Endothelial cell of umbilical vein (primary cell): ENCODE measurements at regions not wholly inside any gene's neighbourhood (a gene's known extent, or its start where the extent isn't known, plus 50 kb on each side); places are given as distances from the start of the nearest gene placed in this dataset.

Source experiments
- BruUV-seq: library from RNA; stranded (reverse); fragments of 400-500 nt; replicated peaks from 2 replicates; lab custom pipeline; 2021; lab: Mats Ljungman, UMichigan
- CTCF ChIA-PET: fragments of 300-600, 350-600 bp; sonication (Branson Sonifier 250); formaldehyde crosslinking; loops from one replicate; lab custom pipeline; 2021; ENCODE audit warnings: antibody characterized with exemption, inconsistent platforms; lab: Charles Lee
- POLR2A ChIA-PET: fragments of 300-600, 350-600 bp; sonication (Branson Sonifier 250); formaldehyde crosslinking; loops from one replicate; lab custom pipeline; 2021; ENCODE audit warnings: antibody characterized with exemption, inconsistent platforms; lab: Charles Lee
- DNase-seq: peaks from one replicate; pipeline ENCODE4 v3.0.0-alpha.2; 2011; ENCODE audit warnings: low read depth, low spot score
- FAIRE-seq: peaks from 2 replicates; lab custom pipeline; 2011; peaks lifted over from hg19 to GRCh38; lab: Jason Lieb, UNC
- H2AFZ ChIP-seq: 2 replicates; pipeline ENCODE4 v1.6.0; 2012; ENCODE audit warnings: low read depth, low read length, control low read depth, inconsistent platforms
- H3K27ac ChIP-seq: 2 replicates; pipeline ENCODE4 v1.5.1; 2011; ENCODE audit warnings: low read depth, mild to moderate bottlenecking, control low read depth, low read length, moderate library complexity; ENCODE audit not compliant: insufficient read depth
- H3K27me3 ChIP-seq, 2 experiments: 2 replicates each; pipeline versions ENCODE4 v1.6.0 to v1.6.1; 2011; ENCODE audit warnings: low read length in 2 of 2, mixed read lengths in 1 of 2; ENCODE audit not compliant: control insufficient read depth in 2 of 2, insufficient read depth in 2 of 2
- H3K36me3 ChIP-seq, 2 experiments: 2 replicates in 1 of 2; 3 replicates in 1 of 2; pipeline ENCODE4 v1.5.1; 2011; ENCODE audit warnings: low read length in 2 of 2, mild to moderate bottlenecking in 1 of 2, moderate library complexity in 1 of 2; ENCODE audit not compliant: control insufficient read depth in 2 of 2, insufficient read depth in 2 of 2; ENCODE audit errors: extremely low read depth in 1 of 2
- H3K4me1 ChIP-seq: 3 replicates; pipeline ENCODE4 v1.5.1; 2011; ENCODE audit warnings: mild to moderate bottlenecking, low read length; ENCODE audit not compliant: control insufficient read depth, insufficient read depth; ENCODE audit errors: extremely low read depth
- H3K4me2 ChIP-seq: 2 replicates; pipeline ENCODE4 v1.6.1; 2011; ENCODE audit warnings: low read length, control low read depth, mixed read lengths; ENCODE audit not compliant: insufficient read depth
- H3K4me3 ChIP-seq, 3 experiments: fragments of 200-600 bp in 1 of 3; sonication (generic), shearing (Covaris generic) in 1 of 3; replicated peaks in 1 of 3; 2 replicates each; pipeline ENCODE4 v1.5.1; 2011 to 2016; ENCODE audit warnings: control low read depth in 3 of 3, low read length in 3 of 3, mild to moderate bottlenecking in 2 of 3, inconsistent platforms in 1 of 3, low read depth in 1 of 3, moderate library complexity in 1 of 3; ENCODE audit not compliant: insufficient read depth in 1 of 3
- H3K79me2 ChIP-seq: 2 replicates; pipeline ENCODE4 v1.6.0; 2012; ENCODE audit warnings: low read length, inconsistent platforms; ENCODE audit not compliant: control insufficient read depth, insufficient read depth
- H3K9ac ChIP-seq: replicated peaks from 2 replicates; pipeline ENCODE3; 2011; ENCODE audit warnings: low read length, control low read depth; ENCODE audit not compliant: insufficient read depth; ENCODE audit errors: extremely low read depth
- H3K9me1 ChIP-seq: replicated peaks from 3 replicates; pipeline ENCODE4 v1.6.0; 2011; ENCODE audit warnings: mild to moderate bottlenecking, low read length; ENCODE audit not compliant: control insufficient read depth, insufficient read depth; ENCODE audit errors: extremely low read depth
- H3K9me3 ChIP-seq: replicated peaks from 2 replicates; pipeline ENCODE4 v1.5.1; 2012; ENCODE audit warnings: low read length, inconsistent platforms; ENCODE audit not compliant: control insufficient read depth, insufficient read depth
- H4K20me1 ChIP-seq: replicated peaks from 2 replicates; pipeline ENCODE3; 2011; ENCODE audit warnings: mild to moderate bottlenecking, low read length; ENCODE audit not compliant: control insufficient read depth, insufficient read depth; ENCODE audit errors: extremely low read depth
- CTCF ChIP-seq, 2 donors: IDR thresholded peaks; 1 replicate in 1 of 2; 2 replicates in 1 of 2; pipeline ENCODE4 v1.5.1; 2011; ENCODE audit warnings: low read length in 2 of 2, mild to moderate bottlenecking in 2 of 2, moderate library complexity in 2 of 2, control low read depth in 1 of 2, inconsistent platforms in 1 of 2, low read depth in 1 of 2; ENCODE audit not compliant: insufficient read depth in 1 of 2; ENCODE audit errors: extremely low read depth in 1 of 2
- EZH2 ChIP-seq: IDR thresholded peaks from 2 replicates; pipeline ENCODE4 v1.6.1; 2012; ENCODE audit warnings: borderline replicate concordance, low read depth, mild to moderate bottlenecking, moderate library complexity, low read length, inconsistent platforms; ENCODE audit not compliant: severe bottlenecking
- FOS ChIP-seq: IDR thresholded peaks from 2 replicates; pipeline ENCODE4 v1.6.1; 2011; ENCODE audit warnings: mild to moderate bottlenecking, low read length, moderate library complexity, borderline replicate concordance; ENCODE audit not compliant: insufficient read depth
- GATA2 ChIP-seq: IDR thresholded peaks from 2 replicates; pipeline ENCODE4 v1.7.0; 2011; ENCODE audit warnings: low read depth, mild to moderate bottlenecking, moderate library complexity, mixed read lengths, low read length; ENCODE audit not compliant: insufficient read length, insufficient read depth
- JUN ChIP-seq: IDR thresholded peaks from 2 replicates; pipeline ENCODE4 v1.6.1; 2011; ENCODE audit warnings: borderline replicate concordance, low read depth; ENCODE audit not compliant: insufficient read length, insufficient read depth
- MYC ChIP-seq: IDR thresholded peaks from one replicate; pipeline ENCODE4 v1.6.1; 2011; ENCODE audit warnings: mild to moderate bottlenecking, low read depth, low read length
- POLR2A ChIP-seq: IDR thresholded peaks from 2 replicates; pipeline ENCODE4 v1.6.1; 2012; ENCODE audit warnings: low read depth, mild to moderate bottlenecking, control low read depth, low read length
- POLR2AphosphoS5 ChIP-seq: IDR thresholded peaks from 2 replicates; pipeline ENCODE4 v1.6.1; 2012; ENCODE audit warnings: low read depth, mild to moderate bottlenecking, control low read depth, low read length, moderate library complexity; ENCODE audit not compliant: insufficient read depth
- dilution Hi-C: fragments of 300-500 bp; cut with MboI; formaldehyde crosslinking; loops from one replicate; pipeline ENCODE4 v1.15.0; 2019; ENCODE audit warnings: low sequenced_read_pairs; ENCODE audit not compliant: extremely low pct_ligation_motif_present
- intact Hi-C: fragments of 100-400 bp; cut with micrococcal nuclease; formaldehyde crosslinking; loops from one replicate; pipeline ENCODE4 v1.10.0; 2022
- TF ChIP-seq, protein P1 (sequence below): IDR thresholded peaks from 2 replicates; pipeline ENCODE4 v1.6.1; 2011; ENCODE audit not compliant: insufficient read depth, insufficient read length

DNA sequence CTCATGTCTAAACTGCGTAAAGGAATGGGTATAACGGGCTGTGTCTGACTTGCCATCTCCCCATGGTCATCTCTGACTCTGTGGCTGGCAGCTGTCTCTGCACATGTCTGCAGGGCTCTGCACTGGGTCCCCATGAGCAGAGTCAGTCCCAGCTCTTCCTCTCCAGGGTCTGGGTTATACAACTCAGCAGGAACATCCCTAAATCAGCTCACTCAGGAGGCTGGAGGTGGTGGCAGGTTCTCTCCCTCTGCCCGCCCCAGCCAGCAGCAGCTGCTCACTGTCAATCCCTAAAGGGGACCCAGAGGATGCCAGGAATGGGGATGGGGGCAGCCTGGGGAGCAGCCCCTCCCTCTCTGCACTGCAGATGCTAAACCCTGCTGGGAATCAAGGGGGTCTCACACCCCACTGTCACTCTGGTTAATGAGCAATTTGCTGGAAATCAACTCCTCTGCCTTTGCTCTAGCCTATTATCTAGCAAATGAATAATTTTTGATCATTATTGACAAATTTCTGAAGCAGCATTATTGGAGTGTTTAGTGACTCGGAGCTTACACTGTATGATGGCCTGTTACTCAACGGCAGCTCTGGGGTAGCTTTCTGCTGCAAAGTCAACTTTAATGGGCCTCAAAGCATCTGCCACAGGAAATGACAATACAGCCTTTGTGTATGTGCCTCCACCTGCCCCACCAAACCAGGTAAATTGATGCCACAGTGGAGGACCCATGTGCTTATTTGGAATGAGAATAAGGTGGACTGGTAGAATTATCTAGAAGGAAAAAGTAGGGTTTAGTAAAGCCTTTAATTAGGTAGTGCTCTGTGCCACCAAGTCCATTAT, 55.7 kb upstream of the SHANK2 start:
- no peaks in the 10 kb centered on the region for H4K20me1 ChIP-seq
- BruUV-seq: no TSS peak
- no peaks in the 10 kb centered on the region for H3K36me3 ChIP-seq
- DNase-seq (no peak), FAIRE-seq (no peak)
- H3K79me2 ChIP-seq: no peaks in the 10 kb centered on the region
- ChIA-PET CTCF (interaction anchor here (0.5 kb wide), 1 partner anchor 145 kb away, joined by 5 read pairs; the partner anchor contains the start of gene NADSYN1), POLR2A (no interaction called here)
- no peak overlapping the region for H3K4me3 ChIP-seq
- H3K9me3 ChIP-seq: peaks cover 2% of the 10 kb centered on the region
- H3K27me3 ChIP-seq: no peaks in the 10 kb centered on the region
- H3K27ac ChIP-seq: no peak overlapping the region
- no peaks in the 10 kb centered on the region for H3K9me1 ChIP-seq
- H2AFZ ChIP-seq: no peak overlapping the region
- dilution Hi-C loops (no loop called here), intact Hi-C loops (no loop called here)
- no peak overlapping the region for H3K4me2 ChIP-seq
- no peak for TF ChIP-seq CTCF (IDR thresholded peaks at IDR 0.05; ENCODE audit: extremely low read depth in 1 of 2, insufficient read depth in 1 of 2, low read depth in 1 of 2, low read length in 2 of 2)
- TF ChIP-seq POLR2A: no peak
- no peak for TF ChIP-seq MYC
- no peak for TF ChIP-seq JUN
- no peak for TF ChIP-seq GATA2
- TF ChIP-seq POLR2AphosphoS5: no peak
- TF ChIP-seq FOS: no peak
- TF ChIP-seq, protein P1, sequence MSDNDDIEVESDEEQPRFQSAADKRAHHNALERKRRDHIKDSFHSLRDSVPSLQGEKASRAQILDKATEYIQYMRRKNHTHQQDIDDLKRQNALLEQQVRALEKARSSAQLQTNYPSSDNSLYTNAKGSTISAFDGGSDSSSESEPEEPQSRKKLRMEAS: no peak
- TF ChIP-seq EZH2: no peak
- H3K4me1 ChIP-seq: no peaks in the 10 kb centered on the region
- no peak overlapping the region for H3K9ac ChIP-seq
